ENCODE measurements at regions not wholly inside any gene's neighbourhood (a gene's known extent, or its start where the extent isn't known, plus 50 kb on each side); places are given as distances from the start of the nearest gene placed in this dataset.

- TF ChIP-seq EZH2 (IDR thresholded peaks at IDR 0.05; ENCODE audit: low read depth, low read length, severe bottlenecking) (no peak), SAP30 (IDR thresholded peaks at IDR 0.05; ENCODE audit: insufficient read depth, insufficient replicate concordance, low read length) (no peak), TEAD4 (IDR thresholded peaks at IDR 0.05; ENCODE audit: low read depth, low read length) (no peak), SRF (IDR thresholded peaks at IDR 0.05; ENCODE audit: low read depth, low read length) (no peak), KDM1A (IDR thresholded peaks at IDR 0.05; ENCODE audit: borderline replicate concordance, low read length) (no peak), POLR2A (IDR thresholded peaks at IDR 0.05; ENCODE audit: control extremely low read depth in 1 of 2, low read depth in 2 of 2, low read length in 2 of 2) (no peak), JUND (IDR thresholded peaks at IDR 0.05; ENCODE audit: low read length) (no peak), CBX5 (IDR thresholded peaks at IDR 0.05; ENCODE audit: low read depth, low read length) (no peak), TCF12 (IDR thresholded peaks at IDR 0.05; ENCODE audit: low read depth, low read length) (no peak), TAF1 (IDR thresholded peaks at IDR 0.05; ENCODE audit: low read depth, low read length) (no peak)
- TF ChIP-seq, protein P1, sequence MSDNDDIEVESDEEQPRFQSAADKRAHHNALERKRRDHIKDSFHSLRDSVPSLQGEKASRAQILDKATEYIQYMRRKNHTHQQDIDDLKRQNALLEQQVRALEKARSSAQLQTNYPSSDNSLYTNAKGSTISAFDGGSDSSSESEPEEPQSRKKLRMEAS (IDR thresholded peaks at IDR 0.05): no peak
- TF ChIP-seq, protein P2, sequence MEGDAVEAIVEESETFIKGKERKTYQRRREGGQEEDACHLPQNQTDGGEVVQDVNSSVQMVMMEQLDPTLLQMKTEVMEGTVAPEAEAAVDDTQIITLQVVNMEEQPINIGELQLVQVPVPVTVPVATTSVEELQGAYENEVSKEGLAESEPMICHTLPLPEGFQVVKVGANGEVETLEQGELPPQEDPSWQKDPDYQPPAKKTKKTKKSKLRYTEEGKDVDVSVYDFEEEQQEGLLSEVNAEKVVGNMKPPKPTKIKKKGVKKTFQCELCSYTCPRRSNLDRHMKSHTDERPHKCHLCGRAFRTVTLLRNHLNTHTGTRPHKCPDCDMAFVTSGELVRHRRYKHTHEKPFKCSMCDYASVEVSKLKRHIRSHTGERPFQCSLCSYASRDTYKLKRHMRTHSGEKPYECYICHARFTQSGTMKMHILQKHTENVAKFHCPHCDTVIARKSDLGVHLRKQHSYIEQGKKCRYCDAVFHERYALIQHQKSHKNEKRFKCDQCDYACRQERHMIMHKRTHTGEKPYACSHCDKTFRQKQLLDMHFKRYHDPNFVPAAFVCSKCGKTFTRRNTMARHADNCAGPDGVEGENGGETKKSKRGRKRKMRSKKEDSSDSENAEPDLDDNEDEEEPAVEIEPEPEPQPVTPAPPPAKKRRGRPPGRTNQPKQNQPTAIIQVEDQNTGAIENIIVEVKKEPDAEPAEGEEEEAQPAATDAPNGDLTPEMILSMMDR (IDR thresholded peaks at IDR 0.05; ENCODE audit: control extremely low read depth in 1 of 3, insufficient read depth in 1 of 3, low read depth in 1 of 3, low read length in 3 of 3): no peak
Observed at GRCh38 chr12:107296681-107297089, 203.3 kb upstream of the CRY1 start.

All from H1 (cell line).